GM23338 (cell line): ENCODE measurements at regions not wholly inside any gene's neighbourhood (a gene's known extent, or its start where the extent isn't known, plus 50 kb on each side); places are given as distances from the start of the nearest gene placed in this dataset.
A peak's percentile ranks its signal among the peaks of the same experiment; 100 is the strongest.

Experiments used
- CREB1 ChIP-seq: fragments of 250-450 bp; sonication (Bioruptor Pico); IDR thresholded peaks from 2 replicates; pipeline ENCODE4 v1.5.0; 2020; ENCODE audit warnings: low read depth, mild to moderate bottlenecking, moderate library complexity
- EZH2 ChIP-seq: fragments of 200-600 bp; sonication (generic); IDR thresholded peaks from one replicate; pipeline ENCODE4 v1.8.0; 2017; ENCODE audit warnings: antibody characterized with exemption, mild to moderate bottlenecking, low read depth; ENCODE audit not compliant: unreplicated experiment
- EZH2phosphoT487 ChIP-seq: fragments of 200-600 bp; sonication (generic); IDR thresholded peaks from one replicate; pipeline ENCODE4 v1.8.1; 2018; ENCODE audit warnings: antibody characterized with exemption; ENCODE audit not compliant: unreplicated experiment
- JUNB ChIP-seq: IDR thresholded peaks from one replicate; pipeline ENCODE4 v1.6.1; 2016; ENCODE audit warnings: antibody characterized with exemption; ENCODE audit not compliant: unreplicated experiment
- NANOG ChIP-seq: IDR thresholded peaks from 2 replicates; pipeline ENCODE4 v1.6.1; 2016; ENCODE audit warnings: antibody characterized with exemption, borderline replicate concordance
- POLR2AphosphoS5 ChIP-seq: IDR thresholded peaks from 2 replicates; pipeline ENCODE4 v1.6.1; 2016; ENCODE audit warnings: antibody characterized with exemption, low read depth
- STAT1 ChIP-seq: IDR thresholded peaks from one replicate; pipeline ENCODE4 v1.6.1; 2016; ENCODE audit warnings: antibody characterized with exemption; ENCODE audit not compliant: unreplicated experiment
- ZNF114 ChIP-seq: fragments of 250-450 bp; sonication (Bioruptor Pico); IDR thresholded peaks from 2 replicates; pipeline ENCODE4 v1.5.0; 2020; ENCODE audit warnings: mild to moderate bottlenecking, moderate library complexity
- ZNF331 ChIP-seq: fragments of 250-450 bp; sonication (Bioruptor Pico); IDR thresholded peaks from 2 replicates; pipeline ENCODE4 v1.5.0; 2020; ENCODE audit warnings: low read depth, mild to moderate bottlenecking, moderate library complexity
- TF ChIP-seq, protein P1 (sequence below), 2 experiments: fragments of 200-600 bp in 1 of 2; sonication (generic) in 1 of 2; conservative IDR thresholded peaks; 2 replicates each; pipeline versions ENCODE4 v1.5.1 to v1.6.1; 2016 to 2017; ENCODE audit warnings: antibody characterized with exemption in 2 of 2, low read depth in 2 of 2, mild to moderate bottlenecking in 2 of 2, moderate library complexity in 1 of 2
- TF ChIP-seq, protein P2 (sequence below): IDR thresholded peaks from 2 replicates; pipeline ENCODE4 v1.6.1; 2016; ENCODE audit warnings: antibody characterized with exemption
- TF ChIP-seq, protein P3 (sequence below): IDR thresholded peaks from one replicate; pipeline ENCODE4 v1.6.1; 2018; ENCODE audit warnings: antibody characterized with exemption; ENCODE audit not compliant: unreplicated experiment
- TF ChIP-seq, protein P4 (sequence below): fragments of 250-450 bp; sonication (Bioruptor Pico); IDR thresholded peaks from 2 replicates; pipeline ENCODE4 v1.5.0; 2020; ENCODE audit warnings: mild to moderate bottlenecking, moderate library complexity

DNA sequence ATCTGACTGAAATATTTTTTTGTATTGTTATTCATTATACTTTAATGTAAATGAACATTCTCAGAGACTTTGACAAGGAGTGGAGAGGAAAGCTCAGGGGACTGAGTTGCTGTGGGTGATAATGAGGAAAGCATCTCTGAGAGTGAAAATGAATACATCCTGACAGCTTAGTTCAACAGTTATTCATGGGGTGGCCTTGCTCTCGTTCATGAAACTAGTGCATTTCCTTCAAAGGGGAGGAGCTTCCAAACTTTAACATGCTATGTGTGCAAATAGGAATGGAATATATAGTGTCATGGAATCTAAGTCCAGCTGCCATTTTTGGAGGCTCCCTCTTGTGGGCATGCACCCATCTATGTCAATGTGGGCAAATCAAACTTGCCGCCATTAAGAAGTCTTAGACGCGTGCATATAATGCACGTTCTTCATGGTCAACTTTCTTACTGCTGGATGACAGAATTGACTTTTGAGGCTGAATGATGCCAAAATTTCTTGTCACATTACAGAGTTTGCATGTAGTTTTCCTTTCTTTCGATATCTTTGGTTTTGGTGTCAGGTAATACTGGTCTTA lies 124.3 kb upstream of the TMEM170B start:
- TF ChIP-seq POLR2AphosphoS5, result no peak
- TF ChIP-seq EZH2, result no peak
- TF ChIP-seq, protein P1, sequence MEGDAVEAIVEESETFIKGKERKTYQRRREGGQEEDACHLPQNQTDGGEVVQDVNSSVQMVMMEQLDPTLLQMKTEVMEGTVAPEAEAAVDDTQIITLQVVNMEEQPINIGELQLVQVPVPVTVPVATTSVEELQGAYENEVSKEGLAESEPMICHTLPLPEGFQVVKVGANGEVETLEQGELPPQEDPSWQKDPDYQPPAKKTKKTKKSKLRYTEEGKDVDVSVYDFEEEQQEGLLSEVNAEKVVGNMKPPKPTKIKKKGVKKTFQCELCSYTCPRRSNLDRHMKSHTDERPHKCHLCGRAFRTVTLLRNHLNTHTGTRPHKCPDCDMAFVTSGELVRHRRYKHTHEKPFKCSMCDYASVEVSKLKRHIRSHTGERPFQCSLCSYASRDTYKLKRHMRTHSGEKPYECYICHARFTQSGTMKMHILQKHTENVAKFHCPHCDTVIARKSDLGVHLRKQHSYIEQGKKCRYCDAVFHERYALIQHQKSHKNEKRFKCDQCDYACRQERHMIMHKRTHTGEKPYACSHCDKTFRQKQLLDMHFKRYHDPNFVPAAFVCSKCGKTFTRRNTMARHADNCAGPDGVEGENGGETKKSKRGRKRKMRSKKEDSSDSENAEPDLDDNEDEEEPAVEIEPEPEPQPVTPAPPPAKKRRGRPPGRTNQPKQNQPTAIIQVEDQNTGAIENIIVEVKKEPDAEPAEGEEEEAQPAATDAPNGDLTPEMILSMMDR (conservative IDR thresholded peaks at IDR 0.05; ENCODE audit: low read depth in 2 of 2), result peak; percentile 29 to 32
- no peak for TF ChIP-seq EZH2phosphoT487
- no peak for TF ChIP-seq JUNB
- TF ChIP-seq, protein P2, sequence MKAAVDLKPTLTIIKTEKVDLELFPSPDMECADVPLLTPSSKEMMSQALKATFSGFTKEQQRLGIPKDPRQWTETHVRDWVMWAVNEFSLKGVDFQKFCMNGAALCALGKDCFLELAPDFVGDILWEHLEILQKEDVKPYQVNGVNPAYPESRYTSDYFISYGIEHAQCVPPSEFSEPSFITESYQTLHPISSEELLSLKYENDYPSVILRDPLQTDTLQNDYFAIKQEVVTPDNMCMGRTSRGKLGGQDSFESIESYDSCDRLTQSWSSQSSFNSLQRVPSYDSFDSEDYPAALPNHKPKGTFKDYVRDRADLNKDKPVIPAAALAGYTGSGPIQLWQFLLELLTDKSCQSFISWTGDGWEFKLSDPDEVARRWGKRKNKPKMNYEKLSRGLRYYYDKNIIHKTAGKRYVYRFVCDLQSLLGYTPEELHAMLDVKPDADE, result no peak
- no peak for TF ChIP-seq STAT1
- TF ChIP-seq, protein P3, sequence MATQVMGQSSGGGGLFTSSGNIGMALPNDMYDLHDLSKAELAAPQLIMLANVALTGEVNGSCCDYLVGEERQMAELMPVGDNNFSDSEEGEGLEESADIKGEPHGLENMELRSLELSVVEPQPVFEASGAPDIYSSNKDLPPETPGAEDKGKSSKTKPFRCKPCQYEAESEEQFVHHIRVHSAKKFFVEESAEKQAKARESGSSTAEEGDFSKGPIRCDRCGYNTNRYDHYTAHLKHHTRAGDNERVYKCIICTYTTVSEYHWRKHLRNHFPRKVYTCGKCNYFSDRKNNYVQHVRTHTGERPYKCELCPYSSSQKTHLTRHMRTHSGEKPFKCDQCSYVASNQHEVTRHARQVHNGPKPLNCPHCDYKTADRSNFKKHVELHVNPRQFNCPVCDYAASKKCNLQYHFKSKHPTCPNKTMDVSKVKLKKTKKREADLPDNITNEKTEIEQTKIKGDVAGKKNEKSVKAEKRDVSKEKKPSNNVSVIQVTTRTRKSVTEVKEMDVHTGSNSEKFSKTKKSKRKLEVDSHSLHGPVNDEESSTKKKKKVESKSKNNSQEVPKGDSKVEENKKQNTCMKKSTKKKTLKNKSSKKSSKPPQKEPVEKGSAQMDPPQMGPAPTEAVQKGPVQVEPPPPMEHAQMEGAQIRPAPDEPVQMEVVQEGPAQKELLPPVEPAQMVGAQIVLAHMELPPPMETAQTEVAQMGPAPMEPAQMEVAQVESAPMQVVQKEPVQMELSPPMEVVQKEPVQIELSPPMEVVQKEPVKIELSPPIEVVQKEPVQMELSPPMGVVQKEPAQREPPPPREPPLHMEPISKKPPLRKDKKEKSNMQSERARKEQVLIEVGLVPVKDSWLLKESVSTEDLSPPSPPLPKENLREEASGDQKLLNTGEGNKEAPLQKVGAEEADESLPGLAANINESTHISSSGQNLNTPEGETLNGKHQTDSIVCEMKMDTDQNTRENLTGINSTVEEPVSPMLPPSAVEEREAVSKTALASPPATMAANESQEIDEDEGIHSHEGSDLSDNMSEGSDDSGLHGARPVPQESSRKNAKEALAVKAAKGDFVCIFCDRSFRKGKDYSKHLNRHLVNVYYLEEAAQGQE, result no peak
- TF ChIP-seq CREB1 (CRISPR knock-in tag), result no peak
- TF ChIP-seq ZNF331 (CRISPR knock-in tag), result no peak
- TF ChIP-seq ZNF114, result no peak
- TF ChIP-seq NANOG, result no peak
- TF ChIP-seq, protein P4, sequence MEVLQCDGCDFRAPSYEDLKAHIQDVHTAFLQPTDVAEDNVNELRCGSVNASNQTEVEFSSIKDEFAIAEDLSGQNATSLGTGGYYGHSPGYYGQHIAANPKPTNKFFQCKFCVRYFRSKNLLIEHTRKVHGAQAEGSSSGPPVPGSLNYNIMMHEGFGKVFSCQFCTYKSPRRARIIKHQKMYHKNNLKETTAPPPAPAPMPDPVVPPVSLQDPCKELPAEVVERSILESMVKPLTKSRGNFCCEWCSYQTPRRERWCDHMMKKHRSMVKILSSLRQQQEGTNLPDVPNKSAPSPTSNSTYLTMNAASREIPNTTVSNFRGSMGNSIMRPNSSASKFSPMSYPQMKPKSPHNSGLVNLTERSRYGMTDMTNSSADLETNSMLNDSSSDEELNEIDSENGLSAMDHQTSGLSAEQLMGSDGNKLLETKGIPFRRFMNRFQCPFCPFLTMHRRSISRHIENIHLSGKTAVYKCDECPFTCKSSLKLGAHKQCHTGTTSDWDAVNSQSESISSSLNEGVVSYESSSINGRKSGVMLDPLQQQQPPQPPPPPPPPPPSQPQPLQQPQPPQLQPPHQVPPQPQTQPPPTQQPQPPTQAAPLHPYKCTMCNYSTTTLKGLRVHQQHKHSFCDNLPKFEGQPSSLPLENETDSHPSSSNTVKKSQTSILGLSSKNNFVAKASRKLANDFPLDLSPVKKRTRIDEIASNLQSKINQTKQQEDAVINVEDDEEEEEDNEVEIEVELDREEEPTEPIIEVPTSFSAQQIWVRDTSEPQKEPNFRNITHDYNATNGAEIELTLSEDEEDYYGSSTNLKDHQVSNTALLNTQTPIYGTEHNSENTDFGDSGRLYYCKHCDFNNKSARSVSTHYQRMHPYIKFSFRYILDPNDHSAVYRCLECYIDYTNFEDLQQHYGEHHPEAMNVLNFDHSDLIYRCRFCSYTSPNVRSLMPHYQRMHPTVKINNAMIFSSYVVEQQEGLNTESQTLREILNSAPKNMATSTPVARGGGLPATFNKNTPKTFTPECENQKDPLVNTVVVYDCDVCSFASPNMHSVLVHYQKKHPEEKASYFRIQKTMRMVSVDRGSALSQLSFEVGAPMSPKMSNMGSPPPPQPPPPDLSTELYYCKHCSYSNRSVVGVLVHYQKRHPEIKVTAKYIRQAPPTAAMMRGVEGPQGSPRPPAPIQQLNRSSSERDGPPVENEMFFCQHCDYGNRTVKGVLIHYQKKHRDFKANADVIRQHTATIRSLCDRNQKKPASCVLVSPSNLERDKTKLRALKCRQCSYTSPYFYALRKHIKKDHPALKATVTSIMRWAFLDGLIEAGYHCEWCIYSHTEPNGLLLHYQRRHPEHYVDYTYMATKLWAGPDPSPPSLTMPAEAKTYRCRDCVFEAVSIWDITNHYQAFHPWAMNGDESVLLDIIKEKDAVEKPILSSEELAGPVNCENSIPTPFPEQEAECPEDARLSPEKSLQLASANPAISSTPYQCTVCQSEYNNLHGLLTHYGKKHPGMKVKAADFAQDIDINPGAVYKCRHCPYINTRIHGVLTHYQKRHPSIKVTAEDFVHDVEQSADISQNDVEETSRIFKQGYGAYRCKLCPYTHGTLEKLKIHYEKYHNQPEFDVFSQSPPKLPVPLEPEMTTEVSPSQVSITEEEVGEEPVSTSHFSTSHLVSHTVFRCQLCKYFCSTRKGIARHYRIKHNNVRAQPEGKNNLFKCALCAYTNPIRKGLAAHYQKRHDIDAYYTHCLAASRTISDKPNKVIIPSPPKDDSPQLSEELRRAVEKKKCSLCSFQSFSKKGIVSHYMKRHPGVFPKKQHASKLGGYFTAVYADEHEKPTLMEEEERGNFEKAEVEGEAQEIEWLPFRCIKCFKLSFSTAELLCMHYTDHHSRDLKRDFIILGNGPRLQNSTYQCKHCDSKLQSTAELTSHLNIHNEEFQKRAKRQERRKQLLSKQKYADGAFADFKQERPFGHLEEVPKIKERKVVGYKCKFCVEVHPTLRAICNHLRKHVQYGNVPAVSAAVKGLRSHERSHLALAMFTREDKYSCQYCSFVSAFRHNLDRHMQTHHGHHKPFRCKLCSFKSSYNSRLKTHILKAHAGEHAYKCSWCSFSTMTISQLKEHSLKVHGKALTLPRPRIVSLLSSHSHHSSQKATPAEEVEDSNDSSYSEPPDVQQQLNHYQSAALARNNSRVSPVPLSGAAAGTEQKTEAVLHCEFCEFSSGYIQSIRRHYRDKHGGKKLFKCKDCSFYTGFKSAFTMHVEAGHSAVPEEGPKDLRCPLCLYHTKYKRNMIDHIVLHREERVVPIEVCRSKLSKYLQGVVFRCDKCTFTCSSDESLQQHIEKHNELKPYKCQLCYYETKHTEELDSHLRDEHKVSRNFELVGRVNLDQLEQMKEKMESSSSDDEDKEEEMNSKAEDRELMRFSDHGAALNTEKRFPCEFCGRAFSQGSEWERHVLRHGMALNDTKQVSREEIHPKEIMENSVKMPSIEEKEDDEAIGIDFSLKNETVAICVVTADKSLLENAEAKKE (CRISPR knock-in tag), result no peak
